LNCaP clone FGC (cell line): ENCODE measurements at regions not wholly inside any gene's neighbourhood (a gene's known extent, or its start where the extent isn't known, plus 50 kb on each side); places are given as distances from the start of the nearest gene placed in this dataset.

Experiments
- DNase-seq: peaks from one replicate; pipeline ENCODE4 v3.0.0-alpha.2; 2011; ENCODE audit warnings: low read depth
- H3K4me3 ChIP-seq: 2 replicates; pipeline ENCODE4 v1.5.1; 2011; ENCODE audit warnings: mild to moderate bottlenecking, low read depth, low read length, control low read depth
- CTCF ChIP-seq: IDR thresholded peaks from 2 replicates; pipeline ENCODE4 v1.5.1; 2012; ENCODE audit warnings: mild to moderate bottlenecking; ENCODE audit not compliant: control insufficient read depth, insufficient read depth; ENCODE audit errors: extremely low read depth

- no peak overlapping the region for H3K4me3 ChIP-seq
- no peak for DNase-seq
- TF ChIP-seq CTCF, result no peak
Measured at GRCh38 chr5:163222982-163223381, 214.4 kb upstream of the CCNG1 start.

GRCh38 chr5:163244445-163244987 lies 192.9 kb upstream of the CCNG1 start:
- no peak overlapping the region for H3K4me3 ChIP-seq
- no peak for TF ChIP-seq CTCF

GRCh38 chr5:163245584-163245983 lies 191.8 kb upstream of the CCNG1 start:
- no peak for TF ChIP-seq CTCF
- DNase-seq, result no peak
- no peak overlapping the region for H3K4me3 ChIP-seq

More at GRCh38 chr5:163244445-163244987, 192.9 kb upstream of the CCNG1 start:
- DNase-seq, result no peak

GRCh38 chr5:163248333-163248732 lies 189.1 kb upstream of the CCNG1 start:
- DNase-seq, result no peak
- no peak overlapping the region for H3K4me3 ChIP-seq
- no peak for TF ChIP-seq CTCF

- no peak for TF ChIP-seq CTCF
- no peak overlapping the region for H3K4me3 ChIP-seq
- no peak for DNase-seq
Measured at GRCh38 chr5:163248871-163249270, 188.5 kb upstream of the CCNG1 start.

- no peak for DNase-seq
- H3K4me3 ChIP-seq, result no peak overlapping the region
- no peak for TF ChIP-seq CTCF
Measured at GRCh38 chr5:163252950-163253349, 184.4 kb upstream of the CCNG1 start.

- H3K4me3 ChIP-seq, result no peak overlapping the region
- no peak for TF ChIP-seq CTCF
- DNase-seq, result no peak
Measured at GRCh38 chr5:163259495-163259894, 177.9 kb upstream of the CCNG1 start.
